Endothelial cell of umbilical vein (primary cell): ENCODE measurements at regions not wholly inside any gene's neighbourhood (a gene's known extent, or its start where the extent isn't known, plus 50 kb on each side); places are given as distances from the start of the nearest gene placed in this dataset.

ENCODE experiments used
- BruUV-seq: library from RNA; stranded (reverse); fragments of 400-500 nt; replicated peaks from 2 replicates; lab custom pipeline; 2021; lab: Mats Ljungman, UMichigan
- CTCF ChIA-PET: fragments of 300-600, 350-600 bp; sonication (Branson Sonifier 250); formaldehyde crosslinking; loops from one replicate; lab custom pipeline; 2021; ENCODE audit warnings: antibody characterized with exemption, inconsistent platforms; lab: Charles Lee
- POLR2A ChIA-PET: fragments of 300-600, 350-600 bp; sonication (Branson Sonifier 250); formaldehyde crosslinking; loops from one replicate; lab custom pipeline; 2021; ENCODE audit warnings: antibody characterized with exemption, inconsistent platforms; lab: Charles Lee
- DNase-seq: peaks from one replicate; pipeline ENCODE4 v3.0.0-alpha.2; 2011; ENCODE audit warnings: low read depth, low spot score
- FAIRE-seq: peaks from 2 replicates; lab custom pipeline; 2011; peaks lifted over from hg19 to GRCh38; lab: Jason Lieb, UNC
- H2AFZ ChIP-seq: 2 replicates; pipeline ENCODE4 v1.6.0; 2012; ENCODE audit warnings: low read depth, low read length, control low read depth, inconsistent platforms
- H3K27ac ChIP-seq: 2 replicates; pipeline ENCODE4 v1.5.1; 2011; ENCODE audit warnings: low read depth, mild to moderate bottlenecking, control low read depth, low read length, moderate library complexity; ENCODE audit not compliant: insufficient read depth
- H3K27me3 ChIP-seq, 2 experiments: 2 replicates each; pipeline versions ENCODE4 v1.6.0 to v1.6.1; 2011; ENCODE audit warnings: low read length in 2 of 2, mixed read lengths in 1 of 2; ENCODE audit not compliant: control insufficient read depth in 2 of 2, insufficient read depth in 2 of 2
- H3K36me3 ChIP-seq, 2 experiments: 2 replicates in 1 of 2; 3 replicates in 1 of 2; pipeline ENCODE4 v1.5.1; 2011; ENCODE audit warnings: low read length in 2 of 2, mild to moderate bottlenecking in 1 of 2, moderate library complexity in 1 of 2; ENCODE audit not compliant: control insufficient read depth in 2 of 2, insufficient read depth in 2 of 2; ENCODE audit errors: extremely low read depth in 1 of 2
- H3K4me1 ChIP-seq: 3 replicates; pipeline ENCODE4 v1.5.1; 2011; ENCODE audit warnings: mild to moderate bottlenecking, low read length; ENCODE audit not compliant: control insufficient read depth, insufficient read depth; ENCODE audit errors: extremely low read depth
- H3K4me2 ChIP-seq: 2 replicates; pipeline ENCODE4 v1.6.1; 2011; ENCODE audit warnings: low read length, control low read depth, mixed read lengths; ENCODE audit not compliant: insufficient read depth
- H3K4me3 ChIP-seq, 3 experiments: fragments of 200-600 bp in 1 of 3; sonication (generic), shearing (Covaris generic) in 1 of 3; replicated peaks in 1 of 3; 2 replicates each; pipeline ENCODE4 v1.5.1; 2011 to 2016; ENCODE audit warnings: control low read depth in 3 of 3, low read length in 3 of 3, mild to moderate bottlenecking in 2 of 3, inconsistent platforms in 1 of 3, low read depth in 1 of 3, moderate library complexity in 1 of 3; ENCODE audit not compliant: insufficient read depth in 1 of 3
- H3K79me2 ChIP-seq: 2 replicates; pipeline ENCODE4 v1.6.0; 2012; ENCODE audit warnings: low read length, inconsistent platforms; ENCODE audit not compliant: control insufficient read depth, insufficient read depth
- H3K9ac ChIP-seq: replicated peaks from 2 replicates; pipeline ENCODE3; 2011; ENCODE audit warnings: low read length, control low read depth; ENCODE audit not compliant: insufficient read depth; ENCODE audit errors: extremely low read depth
- H3K9me1 ChIP-seq: replicated peaks from 3 replicates; pipeline ENCODE4 v1.6.0; 2011; ENCODE audit warnings: mild to moderate bottlenecking, low read length; ENCODE audit not compliant: control insufficient read depth, insufficient read depth; ENCODE audit errors: extremely low read depth
- H3K9me3 ChIP-seq: replicated peaks from 2 replicates; pipeline ENCODE4 v1.5.1; 2012; ENCODE audit warnings: low read length, inconsistent platforms; ENCODE audit not compliant: control insufficient read depth, insufficient read depth
- H4K20me1 ChIP-seq: replicated peaks from 2 replicates; pipeline ENCODE3; 2011; ENCODE audit warnings: mild to moderate bottlenecking, low read length; ENCODE audit not compliant: control insufficient read depth, insufficient read depth; ENCODE audit errors: extremely low read depth
- CTCF ChIP-seq, 2 donors: IDR thresholded peaks; 1 replicate in 1 of 2; 2 replicates in 1 of 2; pipeline ENCODE4 v1.5.1; 2011; ENCODE audit warnings: low read length in 2 of 2, mild to moderate bottlenecking in 2 of 2, moderate library complexity in 2 of 2, control low read depth in 1 of 2, inconsistent platforms in 1 of 2, low read depth in 1 of 2; ENCODE audit not compliant: insufficient read depth in 1 of 2; ENCODE audit errors: extremely low read depth in 1 of 2
- EZH2 ChIP-seq: IDR thresholded peaks from 2 replicates; pipeline ENCODE4 v1.6.1; 2012; ENCODE audit warnings: borderline replicate concordance, low read depth, mild to moderate bottlenecking, moderate library complexity, low read length, inconsistent platforms; ENCODE audit not compliant: severe bottlenecking
- FOS ChIP-seq: IDR thresholded peaks from 2 replicates; pipeline ENCODE4 v1.6.1; 2011; ENCODE audit warnings: mild to moderate bottlenecking, low read length, moderate library complexity, borderline replicate concordance; ENCODE audit not compliant: insufficient read depth
- GATA2 ChIP-seq: IDR thresholded peaks from 2 replicates; pipeline ENCODE4 v1.7.0; 2011; ENCODE audit warnings: low read depth, mild to moderate bottlenecking, moderate library complexity, mixed read lengths, low read length; ENCODE audit not compliant: insufficient read length, insufficient read depth
- JUN ChIP-seq: IDR thresholded peaks from 2 replicates; pipeline ENCODE4 v1.6.1; 2011; ENCODE audit warnings: borderline replicate concordance, low read depth; ENCODE audit not compliant: insufficient read length, insufficient read depth
- MAX ChIP-seq: IDR thresholded peaks from 2 replicates; pipeline ENCODE4 v1.6.1; 2011; ENCODE audit not compliant: insufficient read depth, insufficient read length
- MYC ChIP-seq: IDR thresholded peaks from one replicate; pipeline ENCODE4 v1.6.1; 2011; ENCODE audit warnings: mild to moderate bottlenecking, low read depth, low read length
- POLR2A ChIP-seq: IDR thresholded peaks from 2 replicates; pipeline ENCODE4 v1.6.1; 2012; ENCODE audit warnings: low read depth, mild to moderate bottlenecking, control low read depth, low read length
- POLR2AphosphoS5 ChIP-seq: IDR thresholded peaks from 2 replicates; pipeline ENCODE4 v1.6.1; 2012; ENCODE audit warnings: low read depth, mild to moderate bottlenecking, control low read depth, low read length, moderate library complexity; ENCODE audit not compliant: insufficient read depth
- dilution Hi-C: fragments of 300-500 bp; cut with MboI; formaldehyde crosslinking; loops from one replicate; pipeline ENCODE4 v1.15.0; 2019; ENCODE audit warnings: low sequenced_read_pairs; ENCODE audit not compliant: extremely low pct_ligation_motif_present
- intact Hi-C: fragments of 100-400 bp; cut with micrococcal nuclease; formaldehyde crosslinking; loops from one replicate; pipeline ENCODE4 v1.10.0; 2022

- Histone ChIP-seq H3K4me1 (no peaks in the 10 kb centered on the region), H3K9ac (no peak overlapping the region), H4K20me1 (no peaks in the 10 kb centered on the region), H2AFZ (no peak overlapping the region), H3K9me3 (no peaks in the 10 kb centered on the region), H3K4me2 (no peak overlapping the region), H3K27me3 (peaks cover 10 to 14% of the 10 kb centered on the region in 2 experiments), H3K27ac (no peak overlapping the region), H3K79me2 (no peaks in the 10 kb centered on the region), H3K9me1 (no peaks in the 10 kb centered on the region), H3K4me3 (no peak overlapping the region), H3K36me3 (no peaks in the 10 kb centered on the region)
- BruUV-seq, result no TSS peak
- no peak for DNase-seq
- ChIA-PET CTCF (interaction anchor here (1.0 to 3.2 kb wide), 2 partner anchors 14 to 106 kb away, joined by 3 to 16 read pairs; no protein-coding TSS in a partner anchor), POLR2A (no interaction called here)
- FAIRE-seq, result no peak
- intact Hi-C loops, result no loop called here
- dilution Hi-C loops, result no loop called here
- TF ChIP-seq EZH2 (no peak), JUN (no peak), GATA2 (no peak), CTCF (IDR thresholded peaks at IDR 0.05; ENCODE audit: extremely low read depth in 1 of 2, insufficient read depth in 1 of 2, low read depth in 1 of 2, low read length in 2 of 2) (no peak), MYC (no peak), FOS (no peak), POLR2A (no peak), MAX (no peak), POLR2AphosphoS5 (no peak)
These were observed 457.0 kb downstream of the MN1 start for GRCh38 chr22:27344546-27344945.
